ENCODE measurements at regions not wholly inside any gene's neighbourhood (a gene's known extent, or its start where the extent isn't known, plus 50 kb on each side); places are given as distances from the start of the nearest gene placed in this dataset.

GRCh38 chr9:30970812-30971211, 1413.6 kb upstream of the ACO1 start:
- intact Hi-C loops (cut with DNase I): no loop called here
- Histone ChIP-seq H3K27ac (no peak overlapping the region), H3K9me3 (no peaks in the 10 kb centered on the region), H3K4me3 (no peak overlapping the region), H3K4me1 (no peaks in the 10 kb centered on the region), H3K27me3 (no peaks in the 10 kb centered on the region), H3K36me3 (no peaks in the 10 kb centered on the region)
- TF ChIP-seq POLR2A (IDR thresholded peaks at IDR 0.05) (no peak), CTCF (IDR thresholded peaks at IDR 0.05) (no peak)
- WGBS, 2 donors: 71 to 74% methylated on average over 3 of the region's 3 CpGs
- DNase-seq: no peak

- intact Hi-C loops (cut with DNase I): no loop called here
- Histone ChIP-seq H3K4me1 (no peaks in the 10 kb centered on the region), H3K27me3 (no peaks in the 10 kb centered on the region), H3K4me3 (no peak overlapping the region), H3K9me3 (no peaks in the 10 kb centered on the region), H3K27ac (no peak overlapping the region), H3K36me3 (no peaks in the 10 kb centered on the region)
- DNase-seq: no peak
- TF ChIP-seq POLR2A (IDR thresholded peaks at IDR 0.05): no peak
- TF ChIP-seq CTCF (IDR thresholded peaks at IDR 0.05): no peak
These were observed 1411.8 kb upstream of the ACO1 start for GRCh38 chr9:30972654-30973053.

- TF ChIP-seq POLR2A (IDR thresholded peaks at IDR 0.05): no peak
- Histone ChIP-seq H3K27me3 (no peaks in the 10 kb centered on the region), H3K4me3 (no peak overlapping the region), H3K27ac (no peak overlapping the region), H3K36me3 (no peaks in the 10 kb centered on the region), H3K9me3 (peaks cover 0 to 12% (median 12%) of the 10 kb centered on the region in 3 donors), H3K4me1 (no peaks in the 10 kb centered on the region)
- WGBS, 2 donors: no CpG with 5 or more reads among the region's 1 CpG
- no peak for DNase-seq
- intact Hi-C loops (cut with DNase I): no loop called here
These were observed 1406.5 kb upstream of the ACO1 start for GRCh38 chr9:30977965-30978364.

- Histone ChIP-seq H3K36me3 (no peaks in the 10 kb centered on the region), H3K27ac (no peak overlapping the region), H3K9me3 (peaks cover 0 to 12% (median 12%) of the 10 kb centered on the region in 3 donors), H3K4me3 (no peak overlapping the region), H3K27me3 (no peaks in the 10 kb centered on the region), H3K4me1 (no peaks in the 10 kb centered on the region)
- intact Hi-C loops (cut with DNase I): no loop called here
- 41 to 60% methylated on average over 1 to 3 of the region's 3 CpGs for WGBS, 2 donors
- TF ChIP-seq POLR2A (IDR thresholded peaks at IDR 0.05) (no peak), CTCF (IDR thresholded peaks at IDR 0.05) (no peak)
- no peak for DNase-seq
These were observed 1402.1 kb upstream of the ACO1 start for GRCh38 chr9:30982301-30982700.

- WGBS, 2 donors: 70 to 71% methylated on average over 5 of the region's 5 CpGs
- intact Hi-C loops (cut with DNase I): no loop called here
- no peaks in the 10 kb centered on the region for H3K27me3 ChIP-seq
- no peak overlapping the region for H3K4me3 ChIP-seq
- no peak for DNase-seq
- H3K9me3 ChIP-seq: no peaks in the 10 kb centered on the region
- H3K27ac ChIP-seq: no peak overlapping the region
- no peak for TF ChIP-seq CTCF (IDR thresholded peaks at IDR 0.05)
- no peak for TF ChIP-seq POLR2A (IDR thresholded peaks at IDR 0.05)
- no peaks in the 10 kb centered on the region for H3K36me3 ChIP-seq
- H3K4me1 ChIP-seq: no peaks in the 10 kb centered on the region
These were observed 1388.3 kb upstream of the ACO1 start for GRCh38 chr9:30995956-30996738.

GRCh38 chr9:30996761-30997160, 1387.7 kb upstream of the ACO1 start:
- Histone ChIP-seq H3K4me3 (no peak overlapping the region), H3K27ac (no peak overlapping the region), H3K4me1 (no peaks in the 10 kb centered on the region), H3K9me3 (no peaks in the 10 kb centered on the region), H3K36me3 (no peaks in the 10 kb centered on the region), H3K27me3 (no peaks in the 10 kb centered on the region)
- TF ChIP-seq POLR2A (IDR thresholded peaks at IDR 0.05) (no peak), CTCF (IDR thresholded peaks at IDR 0.05) (no peak)
- DNase-seq: no peak
- WGBS, 2 donors: 33 to 35% methylated on average over 1 of the region's 1 CpG
- intact Hi-C loops (cut with DNase I): no loop called here
